HEK293 (cell line): ENCODE measurements at regions not wholly inside any gene's neighbourhood (a gene's known extent, or its start where the extent isn't known, plus 50 kb on each side); places are given as distances from the start of the nearest gene placed in this dataset.

Source experiments
- CTCF ChIA-PET: fragments of 350-600 bp; formaldehyde crosslinking; extraction: SDS; loops from one replicate; lab custom pipeline; 2021; ENCODE audit warnings: antibody characterized with exemption; lab: Yijun Ruan, JAX
- POLR2A ChIA-PET: fragments of 300-600 bp; formaldehyde crosslinking; extraction: SDS; loops from one replicate; lab custom pipeline; 2020; ENCODE audit warnings: antibody characterized with exemption, inconsistent platforms; lab: Yijun Ruan, JAX
- H3K27ac ChIP-seq: fragments of 200-500 bp; sonication (Bioruptor generic); 2 replicates; pipeline ENCODE4 v1.5.1; 2014; ENCODE audit warnings: low read depth, low read length, control low read depth, inconsistent platforms; ENCODE audit errors: extremely low read depth
- H3K36me3 ChIP-seq, 2 experiments: fragments of 200-500 bp in 1 of 2; sonication (Bioruptor generic) in 1 of 2; 1 replicate in 1 of 2; 2 replicates in 1 of 2; pipeline ENCODE4 v1.5.1; 2014 to 2017; ENCODE audit warnings: inconsistent platforms in 2 of 2, low read length in 2 of 2; ENCODE audit not compliant: control insufficient read depth in 2 of 2, insufficient read depth in 1 of 2
- H3K4me1 ChIP-seq: fragments of 200-500 bp; sonication (Bioruptor generic); 2 replicates; pipeline ENCODE4 v1.5.1; 2014; ENCODE audit warnings: mild to moderate bottlenecking, low read length, inconsistent platforms; ENCODE audit not compliant: control insufficient read depth, insufficient read depth
- H3K4me3 ChIP-seq: 2 replicates; pipeline ENCODE4 v1.5.1; 2011; ENCODE audit warnings: low read depth, mild to moderate bottlenecking, control low read depth, low read length, moderate library complexity
- H3K9me3 ChIP-seq: fragments of 200-500 bp; sonication (Bioruptor generic); 2 replicates; pipeline ENCODE4 v1.5.1; 2014; ENCODE audit warnings: low read depth, low read length, inconsistent platforms; ENCODE audit not compliant: control insufficient read depth, insufficient read depth
- BCL11B ChIP-seq: fragments of 450-650 bp; formaldehyde crosslinking; IDR thresholded peaks from 2 replicates; pipeline ENCODE4 v1.5.1; 2016; ENCODE audit warnings: low read depth, missing biosample characterization, missing genetic modification characterization
- MYNN ChIP-seq: fragments of 450-650 bp; formaldehyde crosslinking; IDR thresholded peaks from 2 replicates; pipeline ENCODE4 v1.5.1; 2016; ENCODE audit warnings: missing biosample characterization, missing genetic modification characterization, borderline replicate concordance
- SCRT2 ChIP-seq: fragments of 450-650 bp; formaldehyde crosslinking; IDR thresholded peaks from 2 replicates; pipeline ENCODE4 v1.5.1; 2016; ENCODE audit warnings: missing biosample characterization, missing genetic modification characterization
- ZNF157 ChIP-seq: fragments of 450-650 bp; formaldehyde crosslinking; IDR thresholded peaks from 2 replicates; pipeline ENCODE4 v1.5.1; 2016; ENCODE audit warnings: missing biosample characterization, missing genetic modification characterization
- ZNF274 ChIP-seq, 2 experiments: fragments of 200-500 bp in 1 of 2; fragments of 450-650 bp in 1 of 2; sonication (Bioruptor generic) in 1 of 2; formaldehyde crosslinking in 1 of 2; IDR thresholded peaks; 2 replicates each; pipeline versions ENCODE4 v1.5.1 to v1.6.1; 2014 to 2016; ENCODE audit warnings: borderline replicate concordance in 1 of 2, inconsistent platforms in 1 of 2, low read length in 1 of 2, missing biosample characterization in 1 of 2, missing genetic modification characterization in 1 of 2
- ZNF416 ChIP-seq: fragments of 450-650 bp; formaldehyde crosslinking; IDR thresholded peaks from 2 replicates; pipeline ENCODE4 v1.5.1; 2016; ENCODE audit warnings: missing biosample characterization, missing genetic modification characterization
- ZNF529 ChIP-seq: fragments of 450-650 bp; formaldehyde crosslinking; IDR thresholded peaks from 2 replicates; pipeline ENCODE4 v1.5.1; 2017; ENCODE audit warnings: missing genetic modification characterization, missing biosample characterization; ENCODE audit not compliant: insufficient replicate concordance
- ZNF76 ChIP-seq: fragments of 450-650 bp; formaldehyde crosslinking; IDR thresholded peaks from 2 replicates; pipeline ENCODE4; 2016; ENCODE audit warnings: low read depth, missing biosample characterization, missing genetic modification characterization, borderline replicate concordance
- ZNF837 ChIP-seq: fragments of 450-650 bp; formaldehyde crosslinking; IDR thresholded peaks from 2 replicates; pipeline ENCODE4 v1.5.1; 2016; ENCODE audit warnings: missing biosample characterization, missing genetic modification characterization
- ZSCAN30 ChIP-seq: fragments of 450-650 bp; IDR thresholded peaks from 2 replicates; pipeline ENCODE4 v1.5.1; 2018; ENCODE audit warnings: missing biosample characterization, mild to moderate bottlenecking, missing genetic modification characterization, moderate library complexity
- TF ChIP-seq, protein P1 (sequence below): fragments of 450-650 bp; formaldehyde crosslinking; IDR thresholded peaks from 2 replicates; pipeline ENCODE4 v1.5.1; 2016; ENCODE audit warnings: missing biosample characterization, missing genetic modification characterization
- TF ChIP-seq, protein P2 (sequence below): fragments of 450-650 bp; formaldehyde crosslinking; IDR thresholded peaks from 2 replicates; pipeline ENCODE4 v1.5.1; 2017; ENCODE audit warnings: missing biosample characterization, missing genetic modification characterization
- TF ChIP-seq, protein P3 (sequence below): fragments of 450-650 bp; formaldehyde crosslinking; IDR thresholded peaks from 2 replicates; pipeline ENCODE4 v1.5.1; 2016; ENCODE audit warnings: missing biosample characterization, missing genetic modification characterization
- TF ChIP-seq, protein P4 (sequence below): fragments of 450-650 bp; formaldehyde crosslinking; IDR thresholded peaks from 2 replicates; pipeline ENCODE4 v1.5.1; 2016; ENCODE audit warnings: missing biosample characterization, missing genetic modification characterization, borderline replicate concordance

DNA sequence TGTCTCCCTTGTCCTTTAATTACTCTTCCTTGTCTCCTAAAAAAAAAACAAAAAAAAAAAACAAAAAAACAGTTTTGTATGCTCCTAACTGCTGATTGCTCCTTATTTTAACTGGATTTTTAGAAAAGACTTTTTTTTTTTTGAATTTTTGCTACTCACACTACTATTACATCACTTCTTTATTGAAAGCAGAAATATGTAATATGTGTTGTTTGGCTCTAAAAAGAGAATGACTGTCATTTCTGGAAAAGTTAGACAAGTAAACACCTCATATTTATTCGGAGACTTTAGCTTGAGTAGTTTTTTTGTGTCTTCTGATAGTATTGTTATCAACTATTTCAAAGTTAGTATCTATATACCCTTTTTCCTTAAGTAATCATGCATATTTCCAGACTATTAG lies 855.0 kb downstream of the USP25 start:
- H3K4me1 ChIP-seq = peaks cover 15% of the 10 kb centered on the region; the same call in 1 of the 2 replicates
- no peak overlapping the region for H3K27ac ChIP-seq
- no peaks in the 10 kb centered on the region for H3K9me3 ChIP-seq
- no peaks in the 10 kb centered on the region for H3K36me3 ChIP-seq
- TF ChIP-seq SCRT2 (tag by site-specific recombination) = no peak
- TF ChIP-seq ZNF157 = no peak
- TF ChIP-seq, protein P1, sequence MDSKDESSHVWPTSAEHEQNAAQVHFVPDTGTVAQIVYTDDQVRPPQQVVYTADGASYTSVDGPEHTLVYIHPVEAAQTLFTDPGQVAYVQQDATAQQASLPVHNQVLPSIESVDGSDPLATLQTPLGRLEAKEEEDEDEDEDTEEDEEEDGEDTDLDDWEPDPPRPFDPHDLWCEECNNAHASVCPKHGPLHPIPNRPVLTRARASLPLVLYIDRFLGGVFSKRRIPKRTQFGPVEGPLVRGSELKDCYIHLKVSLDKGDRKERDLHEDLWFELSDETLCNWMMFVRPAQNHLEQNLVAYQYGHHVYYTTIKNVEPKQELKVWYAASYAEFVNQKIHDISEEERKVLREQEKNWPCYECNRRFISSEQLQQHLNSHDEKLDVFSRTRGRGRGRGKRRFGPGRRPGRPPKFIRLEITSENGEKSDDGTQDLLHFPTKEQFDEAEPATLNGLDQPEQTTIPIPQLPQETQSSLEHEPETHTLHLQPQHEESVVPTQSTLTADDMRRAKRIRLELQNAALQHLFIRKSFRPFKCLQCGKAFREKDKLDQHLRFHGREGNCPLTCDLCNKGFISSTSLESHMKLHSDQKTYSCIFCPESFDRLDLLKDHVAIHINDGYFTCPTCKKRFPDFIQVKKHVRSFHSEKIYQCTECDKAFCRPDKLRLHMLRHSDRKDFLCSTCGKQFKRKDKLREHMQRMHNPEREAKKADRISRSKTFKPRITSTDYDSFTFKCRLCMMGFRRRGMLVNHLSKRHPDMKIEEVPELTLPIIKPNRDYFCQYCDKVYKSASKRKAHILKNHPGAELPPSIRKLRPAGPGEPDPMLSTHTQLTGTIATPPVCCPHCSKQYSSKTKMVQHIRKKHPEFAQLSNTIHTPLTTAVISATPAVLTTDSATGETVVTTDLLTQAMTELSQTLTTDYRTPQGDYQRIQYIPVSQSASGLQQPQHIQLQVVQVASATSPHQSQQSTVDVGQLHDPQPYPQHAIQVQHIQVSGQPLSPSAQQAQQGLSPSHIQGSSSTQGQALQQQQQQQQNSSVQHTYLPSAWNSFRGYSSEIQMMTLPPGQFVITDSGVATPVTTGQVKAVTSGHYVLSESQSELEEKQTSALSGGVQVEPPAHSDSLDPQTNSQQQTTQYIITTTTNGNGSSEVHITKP (tag by site-specific recombination) = no peak
- TF ChIP-seq BCL11B (tag by site-specific recombination) = no peak
- TF ChIP-seq ZNF416 = no peak
- TF ChIP-seq ZNF529 = no peak
- no peak for TF ChIP-seq ZSCAN30 (tag by site-specific recombination)
- no peak for TF ChIP-seq ZNF76 (tag by site-specific recombination)
- no peak for TF ChIP-seq ZNF274 (IDR thresholded peaks at IDR 0.05; ENCODE audit: low read length)
- no peak for TF ChIP-seq ZNF274 (tag by site-specific recombination; IDR thresholded peaks at IDR 0.05; ENCODE audit: borderline replicate concordance)
- TF ChIP-seq MYNN (tag by site-specific recombination) = no peak
- TF ChIP-seq, protein P2, sequence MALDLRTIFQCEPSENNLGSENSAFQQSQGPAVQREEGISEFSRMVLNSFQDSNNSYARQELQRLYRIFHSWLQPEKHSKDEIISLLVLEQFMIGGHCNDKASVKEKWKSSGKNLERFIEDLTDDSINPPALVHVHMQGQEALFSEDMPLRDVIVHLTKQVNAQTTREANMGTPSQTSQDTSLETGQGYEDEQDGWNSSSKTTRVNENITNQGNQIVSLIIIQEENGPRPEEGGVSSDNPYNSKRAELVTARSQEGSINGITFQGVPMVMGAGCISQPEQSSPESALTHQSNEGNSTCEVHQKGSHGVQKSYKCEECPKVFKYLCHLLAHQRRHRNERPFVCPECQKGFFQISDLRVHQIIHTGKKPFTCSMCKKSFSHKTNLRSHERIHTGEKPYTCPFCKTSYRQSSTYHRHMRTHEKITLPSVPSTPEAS (tag by site-specific recombination) = no peak
- TF ChIP-seq, protein P3, sequence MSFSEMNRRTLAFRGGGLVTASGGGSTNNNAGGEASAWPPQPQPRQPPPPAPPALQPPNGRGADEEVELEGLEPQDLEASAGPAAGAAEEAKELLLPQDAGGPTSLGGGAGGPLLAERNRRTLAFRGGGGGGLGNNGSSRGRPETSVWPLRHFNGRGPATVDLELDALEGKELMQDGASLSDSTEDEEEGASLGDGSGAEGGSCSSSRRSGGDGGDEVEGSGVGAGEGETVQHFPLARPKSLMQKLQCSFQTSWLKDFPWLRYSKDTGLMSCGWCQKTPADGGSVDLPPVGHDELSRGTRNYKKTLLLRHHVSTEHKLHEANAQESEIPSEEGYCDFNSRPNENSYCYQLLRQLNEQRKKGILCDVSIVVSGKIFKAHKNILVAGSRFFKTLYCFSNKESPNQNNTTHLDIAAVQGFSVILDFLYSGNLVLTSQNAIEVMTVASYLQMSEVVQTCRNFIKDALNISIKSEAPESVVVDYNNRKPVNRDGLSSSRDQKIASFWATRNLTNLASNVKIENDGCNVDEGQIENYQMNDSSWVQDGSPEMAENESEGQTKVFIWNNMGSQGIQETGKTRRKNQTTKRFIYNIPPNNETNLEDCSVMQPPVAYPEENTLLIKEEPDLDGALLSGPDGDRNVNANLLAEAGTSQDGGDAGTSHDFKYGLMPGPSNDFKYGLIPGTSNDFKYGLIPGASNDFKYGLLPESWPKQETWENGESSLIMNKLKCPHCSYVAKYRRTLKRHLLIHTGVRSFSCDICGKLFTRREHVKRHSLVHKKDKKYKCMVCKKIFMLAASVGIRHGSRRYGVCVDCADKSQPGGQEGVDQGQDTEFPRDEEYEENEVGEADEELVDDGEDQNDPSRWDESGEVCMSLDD (tag by site-specific recombination) = no peak
- TF ChIP-seq ZNF837 (tag by site-specific recombination) = no peak
- ChIA-PET CTCF (no interaction called here), POLR2A (no interaction called here)
- H3K4me3 ChIP-seq = no peak overlapping the region

DNA sequence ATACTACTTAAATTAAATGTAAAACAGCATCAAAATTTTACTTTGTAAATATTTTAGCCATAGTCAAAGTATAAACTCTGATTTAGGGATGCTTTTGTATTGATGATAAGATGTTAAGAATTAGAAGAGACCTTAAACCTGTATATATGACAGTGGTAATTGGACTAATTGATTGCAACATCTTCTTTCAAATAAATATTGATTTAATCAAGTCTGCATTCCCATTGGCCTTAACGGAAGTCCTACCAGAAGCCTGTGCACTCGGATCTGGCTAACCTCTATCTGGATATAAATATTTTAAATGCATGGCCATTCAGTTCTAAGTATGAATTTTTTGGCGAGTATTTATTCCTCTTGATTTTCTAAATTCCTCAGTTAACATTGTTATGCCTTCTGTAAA lies 856.1 kb downstream of the USP25 start:
- CTCF ChIA-PET = no interaction called here
- TF ChIP-seq, protein P4, sequence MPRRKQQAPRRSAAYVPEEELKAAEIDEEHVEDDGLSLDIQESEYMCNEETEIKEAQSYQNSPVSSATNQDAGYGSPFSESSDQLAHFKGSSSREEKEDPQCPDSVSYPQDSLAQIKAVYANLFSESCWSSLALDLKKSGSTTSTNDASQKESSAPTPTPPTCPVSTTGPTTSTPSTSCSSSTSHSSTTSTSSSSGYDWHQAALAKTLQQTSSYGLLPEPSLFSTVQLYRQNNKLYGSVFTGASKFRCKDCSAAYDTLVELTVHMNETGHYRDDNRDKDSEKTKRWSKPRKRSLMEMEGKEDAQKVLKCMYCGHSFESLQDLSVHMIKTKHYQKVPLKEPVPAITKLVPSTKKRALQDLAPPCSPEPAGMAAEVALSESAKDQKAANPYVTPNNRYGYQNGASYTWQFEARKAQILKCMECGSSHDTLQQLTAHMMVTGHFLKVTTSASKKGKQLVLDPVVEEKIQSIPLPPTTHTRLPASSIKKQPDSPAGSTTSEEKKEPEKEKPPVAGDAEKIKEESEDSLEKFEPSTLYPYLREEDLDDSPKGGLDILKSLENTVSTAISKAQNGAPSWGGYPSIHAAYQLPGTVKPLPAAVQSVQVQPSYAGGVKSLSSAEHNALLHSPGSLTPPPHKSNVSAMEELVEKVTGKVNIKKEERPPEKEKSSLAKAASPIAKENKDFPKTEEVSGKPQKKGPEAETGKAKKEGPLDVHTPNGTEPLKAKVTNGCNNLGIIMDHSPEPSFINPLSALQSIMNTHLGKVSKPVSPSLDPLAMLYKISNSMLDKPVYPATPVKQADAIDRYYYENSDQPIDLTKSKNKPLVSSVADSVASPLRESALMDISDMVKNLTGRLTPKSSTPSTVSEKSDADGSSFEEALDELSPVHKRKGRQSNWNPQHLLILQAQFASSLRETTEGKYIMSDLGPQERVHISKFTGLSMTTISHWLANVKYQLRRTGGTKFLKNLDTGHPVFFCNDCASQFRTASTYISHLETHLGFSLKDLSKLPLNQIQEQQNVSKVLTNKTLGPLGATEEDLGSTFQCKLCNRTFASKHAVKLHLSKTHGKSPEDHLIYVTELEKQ (tag by site-specific recombination) = no peak
- H3K9me3 ChIP-seq = no peaks in the 10 kb centered on the region
- H3K4me1 ChIP-seq = peaks cover 7% of the 10 kb centered on the region; the same call in 1 of the 2 replicates
- H3K27ac ChIP-seq = no peak overlapping the region
- no peak overlapping the region for H3K4me3 ChIP-seq
- H3K36me3 ChIP-seq = no peaks in the 10 kb centered on the region
- POLR2A ChIA-PET = no interaction called here
